Trophoblast cell (in vitro differentiated cells and primary cell): ENCODE measurements at regions not wholly inside any gene's neighbourhood (a gene's known extent, or its start where the extent isn't known, plus 50 kb on each side); places are given as distances from the start of the nearest gene placed in this dataset.

ENCODE experiments used
- DNase-seq, 2 donors: peaks; one replicate each; pipeline ENCODE4 v3.0.0-alpha.2; 2016
- H2AFZ ChIP-seq: 2 replicates; pipeline ENCODE4 v1.6.1; 2013; ENCODE audit warnings: low read length, moderate library complexity, mild to moderate bottlenecking; ENCODE audit not compliant: insufficient read depth, poor library complexity
- H2AK5ac ChIP-seq: 2 replicates; pipeline ENCODE4 v1.6.1; 2013; ENCODE audit warnings: mild to moderate bottlenecking, low read length
- H2BK120ac ChIP-seq: 2 replicates; pipeline ENCODE4 v1.6.1; 2013; ENCODE audit warnings: low read length, mild to moderate bottlenecking, moderate library complexity; ENCODE audit not compliant: insufficient read depth, poor library complexity
- H2BK12ac ChIP-seq: 2 replicates; pipeline ENCODE4 v1.6.1; 2013; ENCODE audit warnings: mild to moderate bottlenecking, low read length, moderate library complexity
- H2BK5ac ChIP-seq: 2 replicates; pipeline ENCODE4 v1.6.1; 2013; ENCODE audit warnings: low read length, low read depth, moderate library complexity, mild to moderate bottlenecking; ENCODE audit not compliant: poor library complexity
- H3K14ac ChIP-seq: 2 replicates; pipeline ENCODE4 v1.6.1; 2013; ENCODE audit warnings: mild to moderate bottlenecking, low read length
- H3K18ac ChIP-seq: 2 replicates; pipeline ENCODE4 v1.6.1; 2013; ENCODE audit warnings: mild to moderate bottlenecking, low read length
- H3K23ac ChIP-seq: 2 replicates; pipeline ENCODE4 v1.6.1; 2013; ENCODE audit warnings: low read length
- H3K27ac ChIP-seq: 2 replicates; pipeline ENCODE4 v1.5.1; 2013; ENCODE audit warnings: low read depth, mild to moderate bottlenecking, inconsistent platforms, low read length, moderate library complexity
- H3K27me3 ChIP-seq: 2 replicates; pipeline ENCODE4 v1.6.1; 2013; ENCODE audit warnings: inconsistent platforms, mild to moderate bottlenecking, low read length, moderate library complexity; ENCODE audit not compliant: insufficient read depth
- H3K36me3 ChIP-seq, 2 experiments: 1 replicate in 1 of 2; 2 replicates in 1 of 2; pipeline ENCODE4 v1.6.1; 2013; ENCODE audit warnings: low read length in 2 of 2, mild to moderate bottlenecking in 2 of 2, moderate library complexity in 1 of 2; ENCODE audit not compliant: insufficient read depth in 2 of 2, control insufficient read depth in 1 of 2
- H3K4ac ChIP-seq: 2 replicates; pipeline ENCODE4 v1.6.1; 2013; ENCODE audit warnings: low read depth, mild to moderate bottlenecking, low read length, moderate library complexity
- H3K4me1 ChIP-seq, 2 experiments: 1 replicate in 1 of 2; 2 replicates in 1 of 2; pipeline ENCODE4 v1.6.1; 2013; ENCODE audit warnings: low read length in 2 of 2, mild to moderate bottlenecking in 2 of 2, moderate library complexity in 1 of 2; ENCODE audit not compliant: insufficient read depth in 2 of 2, control insufficient read depth in 1 of 2
- H3K4me2 ChIP-seq: 2 replicates; pipeline ENCODE4 v1.6.1; 2013; ENCODE audit warnings: inconsistent platforms, mild to moderate bottlenecking, low read length, moderate library complexity
- H3K4me3 ChIP-seq: 2 replicates; pipeline ENCODE4 v1.5.1; 2013; ENCODE audit warnings: mild to moderate bottlenecking, low read depth, low read length, inconsistent platforms
- H3K79me1 ChIP-seq: one replicate; pipeline ENCODE4 v1.6.1; 2013; ENCODE audit warnings: low read length
- H3K79me2 ChIP-seq: 2 replicates; pipeline ENCODE4 v1.6.1; 2013; ENCODE audit warnings: low read length, mild to moderate bottlenecking; ENCODE audit not compliant: control insufficient read depth, insufficient read depth, poor library complexity
- H3K9ac ChIP-seq: 2 replicates; pipeline ENCODE4 v1.6.1; 2013; ENCODE audit warnings: mild to moderate bottlenecking, low read length
- H3K9me3 ChIP-seq: 2 replicates; pipeline ENCODE4 v1.6.1; 2013; ENCODE audit warnings: low read depth, mild to moderate bottlenecking, control low read depth, inconsistent platforms, low read length; ENCODE audit not compliant: insufficient read depth
- H4K12ac ChIP-seq: 2 replicates; pipeline ENCODE4 v1.6.1; 2013; ENCODE audit warnings: low read depth, mild to moderate bottlenecking, low read length, moderate library complexity
- H4K8ac ChIP-seq: 2 replicates; pipeline ENCODE4 v1.6.1; 2013; ENCODE audit warnings: low read depth, mild to moderate bottlenecking, low read length, moderate library complexity
- H4K91ac ChIP-seq: one replicate; pipeline ENCODE4 v1.6.1; 2013; ENCODE audit warnings: low read depth, mild to moderate bottlenecking, low read length, moderate library complexity
- WGBS: extraction: QIAGEN DNeasy Blood & Tissue Kit; methylation state at CpG from one replicate; pipeline ENCODE4 v1.1.7; 2013; ENCODE audit warnings: missing lambda C conversion rate; ENCODE audit not compliant: insufficient read length, insufficient coverage; ENCODE audit errors: extremely low coverage; 5-methylcytosine and 5-hydroxymethylcytosine counted together

DNA sequence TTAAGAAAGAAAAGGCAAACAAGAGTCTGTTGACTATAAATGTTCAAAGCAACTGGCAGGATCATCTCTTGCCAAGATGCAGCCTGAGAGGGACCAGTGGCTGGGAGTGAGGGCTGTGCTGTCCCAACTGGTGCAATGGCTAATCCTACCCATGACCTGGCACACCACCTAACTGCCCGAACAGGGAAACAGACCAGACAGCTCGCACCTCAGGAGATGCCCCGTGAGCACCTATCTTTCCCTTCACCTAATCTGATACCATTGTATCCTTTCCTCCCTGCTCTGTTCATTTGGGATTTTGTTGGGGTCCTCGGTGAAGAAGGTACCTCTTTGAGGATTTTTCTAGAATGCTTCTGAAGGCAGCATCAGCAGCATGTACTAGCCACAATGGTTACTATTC is 206.5 kb upstream of the MAMLD1 start:
- DNase-seq: no peak
- Histone ChIP-seq H3K4ac (no peak overlapping the region), H3K9me3 (no peaks in the 10 kb centered on the region), H2AFZ (no peak overlapping the region), H4K12ac (no peak overlapping the region), H2BK120ac (no peak overlapping the region), H3K79me2 (no peaks in the 10 kb centered on the region), H3K4me3 (no peak overlapping the region), H2BK12ac (no peak overlapping the region), H3K27me3 (no peaks in the 10 kb centered on the region), H3K14ac (no peak overlapping the region), H3K4me2 (no peak overlapping the region), H3K27ac (no peak overlapping the region), H2BK5ac (no peak overlapping the region), H3K36me3 (no peaks in the 10 kb centered on the region), H3K23ac (no peak overlapping the region), H3K4me1 (no peaks in the 10 kb centered on the region), H4K8ac (no peak overlapping the region), H3K79me1 (no peaks in the 10 kb centered on the region), H3K9ac (no peak overlapping the region), H4K91ac (no peak overlapping the region), H2AK5ac (no peak overlapping the region), H3K18ac (no peak overlapping the region)
- WGBS: no CpG with 5 or more reads among the region's 4 CpGs

DNA sequence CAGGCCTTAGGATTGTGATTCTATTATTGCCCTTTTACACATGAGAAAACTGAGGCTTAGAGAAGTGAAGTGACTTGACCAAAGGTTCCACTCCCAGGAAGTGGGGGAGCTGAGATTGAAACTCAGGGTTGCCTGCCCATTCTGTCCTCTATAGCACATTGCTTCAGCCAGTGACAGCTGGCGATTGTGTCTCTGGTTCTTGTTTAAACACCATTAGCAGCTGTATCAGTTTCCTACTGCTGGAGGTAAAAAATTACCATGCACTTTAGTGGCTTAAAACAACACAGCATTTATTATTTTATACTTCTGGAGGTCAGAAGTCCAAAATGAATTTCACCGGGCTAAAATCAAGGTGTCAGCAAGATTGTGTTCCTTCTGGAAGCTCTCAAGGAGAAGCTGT is 205.8 kb upstream of the MAMLD1 start:
- Histone ChIP-seq H3K18ac (no peak overlapping the region), H2BK120ac (no peak overlapping the region), H4K8ac (no peak overlapping the region), H2AK5ac (no peak overlapping the region), H3K4me1 (no peaks in the 10 kb centered on the region), H3K14ac (no peak overlapping the region), H3K4me3 (no peak overlapping the region), H2BK12ac (no peak overlapping the region), H4K91ac (no peak overlapping the region), H3K9me3 (no peaks in the 10 kb centered on the region), H4K12ac (no peak overlapping the region), H3K4me2 (no peak overlapping the region), H3K27me3 (no peaks in the 10 kb centered on the region), H3K9ac (no peak overlapping the region), H3K27ac (no peak overlapping the region), H3K79me1 (no peaks in the 10 kb centered on the region), H2AFZ (no peak overlapping the region), H3K23ac (no peak overlapping the region), H3K36me3 (no peaks in the 10 kb centered on the region), H2BK5ac (no peak overlapping the region), H3K79me2 (no peaks in the 10 kb centered on the region), H3K4ac (no peak overlapping the region)
- WGBS: no CpG with 5 or more reads among the region's 2 CpGs
- no peak for DNase-seq

DNA sequence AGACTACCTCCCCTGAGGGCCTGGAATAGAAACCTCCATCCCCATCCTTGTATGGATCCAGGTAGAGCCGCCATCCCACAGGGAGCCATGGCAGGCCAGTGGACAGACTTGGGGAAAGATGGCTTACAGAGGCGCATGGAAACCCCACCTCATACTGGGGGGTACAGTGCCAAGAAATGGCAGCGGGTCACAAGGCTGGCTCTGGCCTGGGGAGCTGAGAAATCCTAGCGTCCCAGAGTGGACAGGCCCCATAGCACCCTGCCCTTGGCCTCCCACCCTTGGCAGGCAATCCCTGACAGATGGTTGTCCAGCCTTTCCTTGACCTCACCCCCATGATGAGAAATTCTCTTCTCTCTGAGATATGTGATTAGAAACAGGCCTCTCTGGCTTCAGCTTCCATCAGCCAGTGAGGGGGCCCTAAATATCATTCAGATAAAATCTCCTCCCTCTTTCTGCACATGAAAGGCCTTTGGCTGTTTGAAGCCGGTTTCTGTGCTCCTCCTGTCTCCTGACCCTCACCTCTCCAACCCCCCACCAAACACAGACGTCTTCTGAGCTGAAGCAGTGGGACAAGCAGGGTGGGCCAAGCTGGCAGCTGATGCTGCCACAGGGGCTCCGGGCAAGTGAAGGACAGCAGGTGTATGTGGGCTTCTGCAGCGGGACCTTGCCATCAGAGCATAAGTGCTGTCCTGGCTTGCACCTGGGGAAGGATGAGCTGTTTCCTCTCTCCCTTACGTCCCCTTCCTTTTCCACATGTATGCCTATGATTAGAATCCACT is 204.4 kb upstream of the MAMLD1 start:
- Histone ChIP-seq H2BK120ac (no peak overlapping the region), H3K27ac (no peak overlapping the region)
- WGBS: no CpG with 5 or more reads among the region's 9 CpGs

DNA sequence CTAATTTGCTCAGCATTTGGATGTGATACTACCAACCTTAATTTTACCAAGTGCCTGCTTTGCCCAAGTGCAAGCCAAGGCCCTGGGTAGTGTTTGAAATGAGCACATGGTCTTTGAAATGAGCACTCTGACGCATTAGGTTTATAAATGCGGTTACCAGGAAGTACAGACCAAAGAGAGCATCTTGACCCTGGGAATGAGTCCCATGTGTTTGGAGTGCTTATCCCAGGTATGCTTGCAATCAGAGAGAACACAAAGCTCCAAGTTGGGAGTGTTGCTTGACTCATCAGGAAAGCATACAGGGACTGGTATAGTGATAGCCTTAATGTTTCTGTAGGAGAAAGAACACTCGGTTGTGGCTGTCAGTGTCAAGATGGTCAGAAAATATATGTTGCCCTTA is 203.6 kb upstream of the MAMLD1 start:
- DNase-seq: no peak
- no peak overlapping the region for H2AK5ac ChIP-seq
- H3K18ac ChIP-seq: no peak overlapping the region
- H2BK120ac ChIP-seq: no peak overlapping the region
- H3K4ac ChIP-seq: no peak overlapping the region
- no peaks in the 10 kb centered on the region for H3K4me1 ChIP-seq
- H4K91ac ChIP-seq: no peak overlapping the region
- no peak overlapping the region for H2BK12ac ChIP-seq
- no peak overlapping the region for H4K8ac ChIP-seq
- no peaks in the 10 kb centered on the region for H3K36me3 ChIP-seq
- no peak overlapping the region for H3K4me3 ChIP-seq
- H2AFZ ChIP-seq: no peak overlapping the region
- H3K27ac ChIP-seq: no peak overlapping the region
- WGBS: no CpG with 5 or more reads among the region's 3 CpGs
- H3K79me2 ChIP-seq: no peaks in the 10 kb centered on the region
- no peak overlapping the region for H3K9ac ChIP-seq
- H3K4me2 ChIP-seq: no peak overlapping the region
- H3K14ac ChIP-seq: no peak overlapping the region
- H3K23ac ChIP-seq: no peak overlapping the region
- no peaks in the 10 kb centered on the region for H3K79me1 ChIP-seq
- H3K9me3 ChIP-seq: no peaks in the 10 kb centered on the region
- no peaks in the 10 kb centered on the region for H3K27me3 ChIP-seq
- H2BK5ac ChIP-seq: no peak overlapping the region
- no peak overlapping the region for H4K12ac ChIP-seq

More for the DNA sequence above, 204.4 kb upstream of the MAMLD1 start:
- no peaks in the 10 kb centered on the region for H3K4me1 ChIP-seq
- H4K91ac ChIP-seq: no peak overlapping the region
- no peak overlapping the region for H3K4ac ChIP-seq
- no peak overlapping the region for H2AFZ ChIP-seq
- no peak overlapping the region for H3K4me3 ChIP-seq
- no peak overlapping the region for H3K18ac ChIP-seq
- no peak overlapping the region for H3K23ac ChIP-seq
- DNase-seq: no peak
- no peak overlapping the region for H3K9ac ChIP-seq
- H3K36me3 ChIP-seq: no peaks in the 10 kb centered on the region
- no peaks in the 10 kb centered on the region for H3K27me3 ChIP-seq
- no peak overlapping the region for H2AK5ac ChIP-seq
- no peak overlapping the region for H4K12ac ChIP-seq
- H2BK12ac ChIP-seq: no peak overlapping the region
- H4K8ac ChIP-seq: no peak overlapping the region
- H3K9me3 ChIP-seq: no peaks in the 10 kb centered on the region
- H3K14ac ChIP-seq: no peak overlapping the region
- no peak overlapping the region for H3K4me2 ChIP-seq
- H3K79me1 ChIP-seq: no peaks in the 10 kb centered on the region
- no peak overlapping the region for H2BK5ac ChIP-seq
- no peaks in the 10 kb centered on the region for H3K79me2 ChIP-seq
